HG03045 (cell line): ENCODE measurements at regions not wholly inside any gene's neighbourhood (a gene's known extent, or its start where the extent isn't known, plus 50 kb on each side); places are given as distances from the start of the nearest gene placed in this dataset.

Source experiments
- ATAC-seq: cut with Tn5 transposase; IDR thresholded peaks from one replicate; pipeline ENCODE4 v1.9.1; 2021; ENCODE audit warnings: mild to moderate bottlenecking, moderate library complexity; ENCODE audit not compliant: unreplicated experiment

DNA sequence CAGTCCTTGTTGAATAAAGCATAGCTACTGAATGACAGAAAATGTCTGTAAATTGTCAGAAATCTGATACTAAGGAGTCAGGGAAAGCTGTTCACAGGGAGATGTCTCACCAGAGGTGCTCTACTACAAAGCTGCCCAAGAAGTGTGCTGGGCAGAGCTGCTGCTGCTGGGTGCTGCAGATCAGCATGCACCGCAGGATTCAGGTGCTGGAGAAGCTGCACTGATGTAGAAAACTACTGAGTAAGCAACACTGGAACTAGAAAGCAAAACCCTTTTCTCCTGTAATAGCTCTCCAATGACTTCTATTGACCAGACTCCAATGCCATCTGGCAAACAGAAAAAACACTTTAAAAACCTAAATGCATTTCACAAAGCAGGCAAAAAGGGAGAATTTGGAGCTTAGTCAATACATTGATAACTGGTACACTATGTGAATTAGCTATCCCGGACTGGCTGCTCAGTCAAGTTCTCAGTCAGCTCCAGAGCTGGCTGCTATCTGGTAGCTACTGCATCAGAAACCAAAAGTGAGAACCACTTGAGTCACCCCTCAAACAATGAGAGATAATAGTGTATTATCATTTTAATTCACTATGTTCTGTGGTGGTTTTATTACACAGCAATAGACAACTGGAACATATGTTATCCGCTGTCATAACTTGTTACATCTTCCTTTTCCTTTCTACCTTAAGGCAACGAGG lies 493.1 kb downstream of the CPS1 start:
- no peak for ATAC-seq

DNA sequence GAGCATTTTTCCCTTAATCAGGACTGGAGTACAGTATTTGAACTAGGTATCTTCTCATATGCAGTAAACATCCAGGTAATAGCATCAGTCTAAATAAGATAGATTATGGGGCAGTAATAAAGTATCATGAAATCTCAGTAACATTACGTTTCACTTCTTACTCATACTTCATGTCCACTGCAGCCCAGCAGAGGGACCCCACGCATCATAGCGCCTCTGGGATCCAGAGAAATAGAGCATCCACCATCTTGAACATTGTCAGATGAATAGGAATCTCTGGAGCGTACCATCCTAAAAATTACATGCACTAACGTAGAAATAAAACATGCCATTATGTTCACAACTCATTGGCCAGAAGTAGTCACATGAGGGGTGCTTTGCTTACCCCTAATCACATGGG lies 499.0 kb downstream of the CPS1 start:
- ATAC-seq = no peak

- no peak for ATAC-seq
Observed at GRCh38 chr2:211061612-211062296, 505.4 kb downstream of the CPS1 start.

- no peak for ATAC-seq
Observed at GRCh38 chr2:211062297-211062612, 505.9 kb downstream of the CPS1 start.

- ATAC-seq = no peak
Observed at GRCh38 chr2:211067029-211067428, 510.6 kb downstream of the CPS1 start.

DNA sequence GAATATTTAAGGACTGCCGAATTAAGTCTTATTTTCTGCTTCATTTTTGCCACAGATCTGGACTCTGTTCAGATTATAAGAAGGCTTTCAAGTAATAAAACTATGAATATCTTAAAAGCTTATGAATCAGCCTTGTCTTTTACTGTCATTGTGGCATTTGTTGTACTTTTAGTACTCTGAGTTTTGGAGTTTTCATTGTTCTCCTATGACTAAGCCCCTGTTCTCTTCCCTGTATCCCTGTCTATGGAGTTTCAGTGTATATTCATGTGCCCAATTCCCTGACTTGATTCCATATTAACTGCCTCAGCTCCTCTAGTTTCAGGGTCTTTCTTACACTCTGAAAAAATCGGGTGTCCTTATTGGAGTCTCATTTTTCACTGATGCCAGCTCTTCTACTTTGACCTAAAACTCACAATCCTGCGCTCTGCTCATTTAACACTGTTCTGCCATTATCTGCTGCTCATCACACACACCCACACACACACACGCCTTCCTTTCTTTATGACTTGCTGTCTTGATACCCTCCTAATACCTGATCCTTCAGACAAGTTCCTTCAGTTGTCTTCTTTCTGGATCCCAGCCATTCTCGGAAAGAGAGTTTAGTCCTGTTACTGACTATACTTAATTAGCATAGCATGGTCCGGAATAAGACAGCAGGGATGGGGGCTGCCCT lies 511.8 kb downstream of the CPS1 start:
- ATAC-seq = no peak

- no peak for ATAC-seq
Observed at GRCh38 chr2:211070547-211070946, 514.1 kb downstream of the CPS1 start.

- ATAC-seq = no peak
Observed at GRCh38 chr2:211077216-211077767, 520.9 kb downstream of the CPS1 start.

DNA sequence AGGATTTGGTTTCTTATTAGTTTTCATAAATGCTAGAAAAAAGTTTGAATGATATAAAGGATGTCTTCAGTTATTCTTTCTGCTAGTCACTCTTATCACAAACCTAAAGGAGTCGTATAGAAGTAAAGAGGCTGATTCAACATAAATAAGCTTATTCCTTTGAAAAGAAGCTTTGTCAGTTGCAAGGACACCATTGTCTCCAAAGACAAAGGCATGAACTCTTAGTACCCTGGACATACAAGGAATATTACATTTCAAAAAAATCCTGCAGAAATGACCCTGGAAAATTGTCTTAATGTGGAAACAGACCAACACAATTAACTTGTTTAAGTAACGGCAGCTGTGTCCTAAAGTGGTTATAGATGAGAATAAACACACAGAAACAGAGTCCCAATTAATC lies 528.0 kb downstream of the CPS1 start:
- ATAC-seq = no peak

DNA sequence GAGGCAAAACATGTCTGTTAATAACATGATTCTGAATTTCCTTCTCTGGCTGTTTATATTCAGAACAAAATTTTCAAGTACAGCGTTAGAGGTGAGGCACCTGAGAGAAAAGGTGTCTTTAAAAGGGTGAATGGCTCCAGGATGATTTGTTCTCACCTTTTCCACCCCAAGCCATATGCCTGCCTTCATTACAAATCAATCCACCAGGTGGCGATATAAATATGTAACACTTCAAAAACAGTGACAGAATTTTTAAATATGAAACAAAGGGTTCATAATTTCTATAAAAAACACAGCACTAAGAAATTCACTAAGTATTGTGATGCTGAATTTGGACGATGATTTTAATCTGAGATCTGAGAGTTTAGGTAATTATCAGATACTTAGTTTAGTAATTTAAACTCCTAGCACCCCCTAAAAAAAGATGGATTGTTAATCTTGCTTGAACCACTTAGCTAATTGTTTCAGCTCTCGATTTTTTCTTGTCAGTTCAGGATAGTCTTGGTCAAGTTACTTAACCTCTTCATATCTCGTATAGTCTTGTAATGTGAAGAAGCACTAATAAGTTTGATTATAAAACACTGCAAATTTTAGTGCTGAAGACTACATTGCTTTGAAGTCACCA lies 528.8 kb downstream of the CPS1 start:
- no peak for ATAC-seq

DNA sequence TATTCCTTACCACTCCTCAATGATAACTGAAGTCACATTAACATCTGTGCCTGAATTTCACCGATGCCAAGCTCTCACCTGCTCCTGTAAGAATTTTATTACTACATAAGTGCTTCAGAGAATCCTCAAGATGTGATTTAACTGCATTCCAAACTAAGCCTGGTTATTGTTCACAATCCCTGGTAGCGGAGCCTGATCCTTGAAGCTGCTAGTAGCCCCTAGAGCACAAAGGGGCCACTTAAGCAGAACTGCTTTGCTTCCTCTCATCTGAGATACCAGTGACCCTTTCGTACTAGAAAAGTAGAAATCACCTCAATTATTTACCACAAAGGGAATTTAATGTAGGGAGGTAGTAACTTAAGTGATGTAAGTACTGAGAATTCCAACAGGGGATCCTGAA lies 529.6 kb downstream of the CPS1 start:
- no peak for ATAC-seq

GRCh38 chr2:211089127-211089526 lies 532.7 kb downstream of the CPS1 start:
- no peak for ATAC-seq

GRCh38 chr2:211093743-211094303 lies 537.4 kb downstream of the CPS1 start:
- no peak for ATAC-seq

DNA sequence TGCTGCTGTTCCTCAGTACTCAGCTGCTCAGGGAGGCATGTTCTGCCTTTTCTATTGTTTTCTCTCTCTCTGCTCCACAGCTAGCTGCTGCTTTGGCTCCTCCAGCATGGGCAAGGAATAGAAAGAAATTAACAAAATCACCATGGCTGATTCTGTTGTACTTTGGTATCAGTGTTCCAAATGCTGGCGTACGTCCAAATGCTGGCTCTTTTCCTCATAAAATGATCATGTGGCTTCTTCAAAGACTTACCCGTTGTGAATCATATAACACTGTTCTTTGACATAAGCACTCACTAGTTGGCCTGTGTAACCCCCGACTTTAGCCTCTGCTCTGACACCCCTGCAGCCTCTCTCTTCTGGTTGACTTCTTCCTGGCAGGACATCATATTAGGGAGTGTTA lies 547.6 kb downstream of the CPS1 start:
- no peak for ATAC-seq

DNA sequence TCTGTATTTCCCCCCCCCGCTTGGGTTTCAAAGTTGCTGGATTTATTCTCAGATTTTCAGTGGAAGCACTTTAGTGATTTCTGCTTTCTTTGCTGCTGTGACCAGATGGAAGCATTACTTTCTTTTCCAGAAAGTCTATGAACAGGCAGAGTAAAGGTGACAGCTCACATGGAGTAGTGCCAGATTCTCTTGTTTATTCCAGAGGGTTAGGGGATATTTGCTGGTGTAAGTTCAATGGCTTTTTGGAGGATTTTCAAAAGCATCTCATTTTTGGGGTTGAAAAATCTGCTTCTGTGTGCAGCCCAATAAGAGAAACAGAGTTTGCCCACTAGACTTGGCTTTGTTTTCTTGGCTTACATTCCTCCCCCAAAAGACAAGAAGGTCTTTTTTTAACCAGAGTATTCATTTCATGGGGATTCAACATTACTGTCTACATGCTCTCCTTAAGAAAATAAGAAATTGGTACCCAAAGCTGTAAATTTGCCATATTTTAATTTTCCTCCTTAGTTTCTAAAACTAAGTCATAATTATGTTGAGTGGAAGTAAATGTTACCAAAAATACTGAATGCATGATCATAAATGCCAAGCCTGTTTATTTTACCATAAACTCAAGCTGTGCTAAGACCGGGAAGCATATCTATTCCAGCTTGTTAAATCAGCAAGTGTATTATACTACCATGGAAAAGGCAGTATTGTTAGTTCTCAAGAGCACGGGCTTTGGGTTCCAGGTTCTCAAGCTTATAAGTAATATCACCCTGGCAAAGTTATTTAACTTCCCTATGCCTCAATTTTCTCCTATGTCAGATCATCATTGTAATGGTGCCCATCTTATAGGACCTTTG lies 557.2 kb downstream of the CPS1 start:
- ATAC-seq = no peak

GRCh38 chr2:211114826-211115455 lies 558.5 kb downstream of the CPS1 start:
- no peak for ATAC-seq

GRCh38 chr2:211117026-211117425 lies 560.6 kb downstream of the CPS1 start:
- no peak for ATAC-seq

GRCh38 chr2:211126256-211126655 lies 569.9 kb downstream of the CPS1 start:
- no peak for ATAC-seq

- ATAC-seq = no peak
Observed at GRCh38 chr2:211127501-211127900, 571.1 kb downstream of the CPS1 start.

DNA sequence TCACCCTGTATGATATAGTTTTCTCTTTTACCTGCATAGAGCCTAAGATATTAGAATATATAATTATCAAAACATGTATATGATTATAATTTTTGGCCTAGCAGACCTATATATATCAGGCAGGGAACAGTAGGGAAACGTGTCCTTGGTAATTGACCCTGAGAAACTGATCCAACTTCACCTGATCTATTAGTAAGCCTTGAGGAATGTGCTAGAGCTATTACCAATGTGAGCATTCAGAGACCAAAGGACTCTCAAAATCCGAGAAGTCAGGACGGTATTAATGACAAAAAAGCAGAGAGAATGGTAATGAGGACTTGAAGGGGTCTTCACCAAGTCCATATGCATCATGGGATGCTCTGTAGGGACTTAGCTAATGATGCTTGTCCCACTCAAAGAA lies 571.9 kb downstream of the CPS1 start:
- ATAC-seq = no peak
